HG03066 (cell line): ENCODE measurements at regions not wholly inside any gene's neighbourhood (a gene's known extent, or its start where the extent isn't known, plus 50 kb on each side); places are given as distances from the start of the nearest gene placed in this dataset.
"Not testable (repeated sequence)": the region's sequence is repeated elsewhere in the genome, so short reads cannot be mapped to it uniquely, and the experiment has no call there.

Experiments used
- ATAC-seq: cut with Tn5 transposase; IDR thresholded peaks from one replicate; pipeline ENCODE4 v1.9.1; 2021; ENCODE audit warnings: low read depth; ENCODE audit not compliant: unreplicated experiment

GRCh38 chr9:17888066-17888465 lies 309.2 kb downstream of the SH3GL2 start:
- no peak for ATAC-seq

- ATAC-seq, result not testable (repeated sequence)
Observed at GRCh38 chr9:17888964-17889363, 310.1 kb downstream of the SH3GL2 start.

GRCh38 chr9:17894501-17895160 lies 315.8 kb downstream of the SH3GL2 start:
- no peak for ATAC-seq

- no peak for ATAC-seq
Observed at GRCh38 chr9:17900606-17901005, 321.7 kb downstream of the SH3GL2 start.

GRCh38 chr9:17905366-17905765 lies 326.5 kb downstream of the SH3GL2 start:
- ATAC-seq, result no peak

GRCh38 chr9:17905781-17906175 lies 326.9 kb downstream of the SH3GL2 start:
- no peak for ATAC-seq

GRCh38 chr9:17906176-17906840 lies 327.4 kb downstream of the SH3GL2 start:
- no peak for ATAC-seq

GRCh38 chr9:17906841-17907778 lies 328.2 kb downstream of the SH3GL2 start:
- ATAC-seq, result no peak

- ATAC-seq, result no peak
Observed at GRCh38 chr9:17907779-17908508, 329.1 kb downstream of the SH3GL2 start.

- ATAC-seq, result no peak
Observed at GRCh38 chr9:17926246-17926645, 347.4 kb downstream of the SH3GL2 start.

GRCh38 chr9:17927616-17928015 lies 348.8 kb downstream of the SH3GL2 start:
- ATAC-seq, result no peak

- ATAC-seq, result peak; percentile 43
Observed at GRCh38 chr9:17928228-17928627, 349.4 kb downstream of the SH3GL2 start.

- ATAC-seq, result no peak
Observed at GRCh38 chr9:17928768-17929167, 349.9 kb downstream of the SH3GL2 start.

GRCh38 chr9:17929506-17929905 lies 350.6 kb downstream of the SH3GL2 start:
- no peak for ATAC-seq

GRCh38 chr9:17930071-17930470 lies 351.2 kb downstream of the SH3GL2 start:
- no peak for ATAC-seq

- no peak for ATAC-seq
Observed at GRCh38 chr9:17936365-17936764, 357.5 kb downstream of the SH3GL2 start.

- no peak for ATAC-seq
Observed at GRCh38 chr9:17938035-17938655, 359.3 kb downstream of the SH3GL2 start.

GRCh38 chr9:17942498-17942897 lies 363.6 kb downstream of the SH3GL2 start:
- ATAC-seq, result no peak

- no peak for ATAC-seq
Observed at GRCh38 chr9:17955409-17955808, 376.5 kb downstream of the SH3GL2 start.

GRCh38 chr9:17958363-17958762 lies 379.5 kb downstream of the SH3GL2 start:
- no peak for ATAC-seq
